Natural killer cell (primary cell): ENCODE measurements at regions not wholly inside any gene's neighbourhood (a gene's known extent, or its start where the extent isn't known, plus 50 kb on each side); places are given as distances from the start of the nearest gene placed in this dataset.

ENCODE experiments used
- ATAC-seq, 3 donors: fragments of 150-1000 bp in 2 of 3; fragments of 200-7000 bp in 1 of 3; cut with Tn5 transposase; 1 replicate in 1 of 3; 2 replicates in 2 of 3; pipeline ENCODE4 v1.10.0; 2021; ENCODE audit warnings: mild to moderate bottlenecking in 2 of 3, moderate library complexity in 2 of 3
- DNase-seq, 2 donors: peaks; one replicate each; pipeline versions ENCODE4 v3.0.0 to v3.0.0-alpha.2; 2013 to 2021; ENCODE audit warnings: mixed read lengths in 1 of 2
- H3K27ac ChIP-seq: one replicate; pipeline ENCODE4 v1.5.1; 2013; ENCODE audit warnings: mild to moderate bottlenecking, low read length
- H3K27me3 ChIP-seq: one replicate; pipeline ENCODE4 v1.6.1; 2013; ENCODE audit warnings: low read length; ENCODE audit not compliant: control insufficient read depth, insufficient read depth
- H3K36me3 ChIP-seq: one replicate; pipeline ENCODE4 v1.6.1; 2013; ENCODE audit warnings: low read length; ENCODE audit not compliant: control insufficient read depth, insufficient read depth
- H3K4me1 ChIP-seq: one replicate; pipeline ENCODE4 v1.6.1; 2013; ENCODE audit warnings: low read length; ENCODE audit not compliant: control insufficient read depth, insufficient read depth
- H3K4me3 ChIP-seq: one replicate; pipeline ENCODE4 v1.5.1; 2013; ENCODE audit warnings: low read length
- H3K9me3 ChIP-seq: one replicate; pipeline ENCODE4 v1.6.1; 2013; ENCODE audit warnings: low read length; ENCODE audit not compliant: control insufficient read depth, insufficient read depth
- H3K27ac Mint-ChIP-seq, 2 donors: one replicate each; pipeline ENCODE4 v1.8.0; 2022; ENCODE audit warnings: mild to moderate bottlenecking in 2 of 2, mixed read lengths in 2 of 2, moderate library complexity in 1 of 2
- H3K27me3 Mint-ChIP-seq, 2 donors: one replicate each; pipeline ENCODE4 v1.8.0; 2022; ENCODE audit warnings: low read depth in 2 of 2, mixed read lengths in 2 of 2
- H3K36me3 Mint-ChIP-seq: one replicate; pipeline ENCODE4 v1.8.0; 2022; ENCODE audit warnings: mixed read lengths
- H3K4me1 Mint-ChIP-seq, 2 donors: one replicate each; pipeline ENCODE4 v1.8.0; 2022; ENCODE audit warnings: mixed read lengths in 2 of 2
- H3K4me3 Mint-ChIP-seq: one replicate; pipeline ENCODE4 v1.8.0; 2022; ENCODE audit warnings: mild to moderate bottlenecking, moderate library complexity, mixed read lengths
- H3K9me3 Mint-ChIP-seq, 2 donors: one replicate each; pipeline ENCODE4 v1.8.0; 2022; ENCODE audit warnings: mixed read lengths in 2 of 2
- WGBS: methylation state at CpG from one replicate; pipeline ENCODE4 v1.1.7; 2013; ENCODE audit warnings: missing lambda C conversion rate; ENCODE audit not compliant: insufficient coverage; 5-methylcytosine and 5-hydroxymethylcytosine counted together
- intact Hi-C: fragments of 100-400 bp; cut with micrococcal nuclease; formaldehyde crosslinking; loops from one replicate; pipeline ENCODE4 v1.14.2; 2022
- TF ChIP-seq, protein P1 (sequence below): fragments of 200-600 bp; IDR thresholded peaks from one replicate; pipeline ENCODE4 v1.8.0; 2022; ENCODE audit warnings: antibody characterized with exemption

DNA sequence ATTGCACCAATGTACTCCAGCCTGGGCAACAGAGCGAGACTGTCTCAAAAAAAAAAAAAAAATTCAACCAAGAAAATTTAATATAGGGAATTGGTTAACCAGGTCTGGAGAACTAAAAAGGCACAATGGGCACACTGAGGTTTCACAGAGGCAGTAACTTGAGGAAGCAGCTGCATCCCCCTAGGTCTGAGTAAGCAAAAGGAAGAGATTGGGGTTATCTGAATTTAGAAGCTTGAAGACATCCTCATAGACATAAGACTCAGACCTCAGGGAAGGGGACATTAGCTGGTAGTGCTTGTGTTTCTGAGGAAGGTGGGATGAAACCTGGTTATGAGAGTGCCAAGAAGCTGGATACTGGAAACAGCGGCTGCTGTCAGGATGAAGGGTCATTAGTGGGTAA is 50.1 kb upstream of the LEKR1 start:
- H3K27ac ChIP-seq: no peak overlapping the region
- no peaks in the 10 kb centered on the region for H3K9me3 ChIP-seq
- H3K27me3 ChIP-seq: no peaks in the 10 kb centered on the region
- intact Hi-C loops: no loop called here
- H3K27me3 Mint-ChIP-seq: peaks cover 2 to 16% of the 10 kb centered on the region in 2 donors
- H3K4me3 Mint-ChIP-seq: no peak overlapping the region
- DNase-seq (no peak), ATAC-seq (no peak)
- H3K27ac Mint-ChIP-seq: no peak overlapping the region
- no peaks in the 10 kb centered on the region for H3K4me1 ChIP-seq
- H3K4me1 Mint-ChIP-seq: no peaks in the 10 kb centered on the region
- no peaks in the 10 kb centered on the region for H3K36me3 ChIP-seq
- TF ChIP-seq, protein P1, sequence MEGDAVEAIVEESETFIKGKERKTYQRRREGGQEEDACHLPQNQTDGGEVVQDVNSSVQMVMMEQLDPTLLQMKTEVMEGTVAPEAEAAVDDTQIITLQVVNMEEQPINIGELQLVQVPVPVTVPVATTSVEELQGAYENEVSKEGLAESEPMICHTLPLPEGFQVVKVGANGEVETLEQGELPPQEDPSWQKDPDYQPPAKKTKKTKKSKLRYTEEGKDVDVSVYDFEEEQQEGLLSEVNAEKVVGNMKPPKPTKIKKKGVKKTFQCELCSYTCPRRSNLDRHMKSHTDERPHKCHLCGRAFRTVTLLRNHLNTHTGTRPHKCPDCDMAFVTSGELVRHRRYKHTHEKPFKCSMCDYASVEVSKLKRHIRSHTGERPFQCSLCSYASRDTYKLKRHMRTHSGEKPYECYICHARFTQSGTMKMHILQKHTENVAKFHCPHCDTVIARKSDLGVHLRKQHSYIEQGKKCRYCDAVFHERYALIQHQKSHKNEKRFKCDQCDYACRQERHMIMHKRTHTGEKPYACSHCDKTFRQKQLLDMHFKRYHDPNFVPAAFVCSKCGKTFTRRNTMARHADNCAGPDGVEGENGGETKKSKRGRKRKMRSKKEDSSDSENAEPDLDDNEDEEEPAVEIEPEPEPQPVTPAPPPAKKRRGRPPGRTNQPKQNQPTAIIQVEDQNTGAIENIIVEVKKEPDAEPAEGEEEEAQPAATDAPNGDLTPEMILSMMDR: no peak
- H3K36me3 Mint-ChIP-seq: no peaks in the 10 kb centered on the region
- H3K4me3 ChIP-seq: no peak overlapping the region
- 46% methylated on average over 1 of the region's 2 CpGs for WGBS
- H3K9me3 Mint-ChIP-seq: no peaks in the 10 kb centered on the region
